HepG2 (cell line): ENCODE measurements at regions not wholly inside any gene's neighbourhood (a gene's known extent, or its start where the extent isn't known, plus 50 kb on each side); places are given as distances from the start of the nearest gene placed in this dataset.

Experiments used
- ATAC-seq: fragments of 200-7000 bp; cut with Tn5 transposase; 3 replicates; pipeline ENCODE4 v1.9.1; 2020; ENCODE audit warnings: mild to moderate bottlenecking, moderate library complexity
- BruUV-seq: library from RNA; stranded (reverse); fragments of 400-500 nt; replicated peaks from 2 replicates; lab custom pipeline; 2021; lab: Mats Ljungman, UMichigan
- CTCF ChIA-PET: fragments of 300-600 bp; formaldehyde crosslinking; extraction: SDS; loops from one replicate; lab custom pipeline; 2021; ENCODE audit warnings: low total read pairs, inconsistent platforms, low intra/inter-chr PET ratio; lab: Yijun Ruan, JAX
- POLR2A ChIA-PET: fragments of 350-600 bp; sonication (Branson Sonifier 250); formaldehyde crosslinking; loops from one replicate; lab custom pipeline; 2020; ENCODE audit warnings: antibody characterized with exemption, inconsistent platforms; lab: Yijun Ruan, JAX
- DNase-seq: peaks from one replicate; pipeline ENCODE4 v3.0.0-alpha.2; 2015; ENCODE audit warnings: low spot score
- FAIRE-seq: peaks from 3 replicates; lab custom pipeline; 2011; peaks lifted over from hg19 to GRCh38; lab: Jason Lieb, UNC
- H2AFZ ChIP-seq: one replicate; pipeline ENCODE4 v1.6.1; 2011; ENCODE audit warnings: low read length, inconsistent platforms
- H3K27ac ChIP-seq: fragments of 300-600 bp; 3 replicates; pipeline ENCODE4 v1.8.0; 2011; ENCODE audit warnings: mixed run types, mild to moderate bottlenecking, mixed read lengths, low read length, inconsistent platforms; ENCODE audit not compliant: insufficient read depth; ENCODE audit errors: extremely low read length
- H3K27me3 ChIP-seq, 2 experiments: fragments of 200-600 bp in 1 of 2; 2 replicates in 1 of 2; 3 replicates in 1 of 2; pipeline versions ENCODE4 v1.6.0 to v1.8.0; 2011; ENCODE audit warnings: low read length in 2 of 2, mild to moderate bottlenecking in 2 of 2, moderate library complexity in 2 of 2, inconsistent platforms in 1 of 2; ENCODE audit not compliant: insufficient read depth in 2 of 2, control insufficient read depth in 1 of 2
- H3K36me3 ChIP-seq, 2 experiments: fragments of 200-600 bp in 1 of 2; replicated peaks in 1 of 2; 2 replicates in 1 of 2; 3 replicates in 1 of 2; pipeline versions ENCODE4 v1.5.1 to v1.8.0; 2011; ENCODE audit warnings: low read length in 2 of 2, inconsistent platforms in 1 of 2; ENCODE audit not compliant: insufficient read depth in 2 of 2, control insufficient read depth in 1 of 2
- H3K4me1 ChIP-seq: 2 replicates; pipeline ENCODE4 v1.5.1; 2012; ENCODE audit warnings: low read length, inconsistent platforms; ENCODE audit not compliant: insufficient read depth
- H3K4me2 ChIP-seq: 2 replicates; pipeline ENCODE4 v1.6.0; 2011; ENCODE audit warnings: low read depth, low read length, inconsistent platforms
- H3K4me3 ChIP-seq, 3 experiments: fragments of 200-600 bp in 1 of 3; sonication (generic), shearing (Covaris generic) in 1 of 3; replicated peaks in 1 of 3; 2 replicates each; pipeline ENCODE4 v1.5.1; 2011 to 2016; ENCODE audit warnings: low read length in 3 of 3, inconsistent platforms in 2 of 3, low read depth in 2 of 3, mild to moderate bottlenecking in 2 of 3, control low read depth in 1 of 3, mixed read lengths in 1 of 3; ENCODE audit not compliant: insufficient read depth in 1 of 3
- H3K79me2 ChIP-seq: one replicate; pipeline ENCODE4 v1.6.1; 2011; ENCODE audit warnings: low read length, inconsistent platforms; ENCODE audit not compliant: insufficient read depth
- H3K9ac ChIP-seq: 2 replicates; pipeline ENCODE4 v1.6.0; 2011; ENCODE audit warnings: mild to moderate bottlenecking, low read depth, low read length, inconsistent platforms; ENCODE audit not compliant: insufficient read depth
- H3K9me3 ChIP-seq: 2 replicates; pipeline ENCODE4 v1.5.1; 2012; ENCODE audit warnings: mild to moderate bottlenecking, low read length
- H4K20me1 ChIP-seq: 2 replicates; pipeline ENCODE4 v1.6.0; 2011; ENCODE audit warnings: inconsistent platforms, mild to moderate bottlenecking, low read length, moderate library complexity; ENCODE audit not compliant: insufficient read depth
- ATF7 ChIP-seq, 2 experiments: fragments of 450-650 bp in 1 of 2; sonication (generic) in 1 of 2; formaldehyde crosslinking in 1 of 2; IDR thresholded peaks; 2 replicates each; pipeline versions ENCODE4 v1.4.0 to v1.6.1; 2016 to 2020; ENCODE audit warnings: antibody characterized with exemption in 1 of 2, mild to moderate bottlenecking in 1 of 2, missing genetic modification reagents in 1 of 2
- ATRX ChIP-seq: sonication (generic); formaldehyde crosslinking; IDR thresholded peaks from 2 replicates; pipeline ENCODE4 v1.4.0; 2020; ENCODE audit warnings: missing genetic modification reagents, borderline replicate concordance
- CCDC6 ChIP-seq: sonication (generic); formaldehyde crosslinking; IDR thresholded peaks from 2 replicates; pipeline ENCODE4 v1.8.1; 2022; ENCODE audit warnings: mild to moderate bottlenecking, missing genetic modification reagents, moderate library complexity
- FIP1L1 ChIP-seq: fragments of 200-400 bp; formaldehyde crosslinking; IDR thresholded peaks from 2 replicates; pipeline ENCODE4 v1.6.1; 2018; ENCODE audit warnings: low read depth, mild to moderate bottlenecking, low read length, moderate library complexity, borderline replicate concordance; ENCODE audit not compliant: insufficient read depth
- MED1 ChIP-seq: sonication (generic); formaldehyde crosslinking; IDR thresholded peaks from 2 replicates; pipeline ENCODE4 v1.4.0; 2020; ENCODE audit warnings: missing genetic modification reagents
- MTF1 ChIP-seq: sonication (generic); formaldehyde crosslinking; IDR thresholded peaks from 2 replicates; pipeline ENCODE4 v1.5.0; 2020; ENCODE audit warnings: missing genetic modification reagents
- PAX8 ChIP-seq: sonication (generic); formaldehyde crosslinking; IDR thresholded peaks from 2 replicates; pipeline ENCODE4 v1.8.0; 2022; ENCODE audit warnings: mild to moderate bottlenecking, missing genetic modification reagents, borderline replicate concordance
- PPARG ChIP-seq: conservative IDR thresholded peaks from 2 replicates; pipeline ENCODE4 v1.6.1; 2016; ENCODE audit warnings: missing biosample characterization, missing genetic modification reagents
- PRDM4 ChIP-seq: sonication (generic); formaldehyde crosslinking; IDR thresholded peaks from 2 replicates; pipeline ENCODE4 v1.9.0; 2021; ENCODE audit warnings: missing genetic modification reagents, borderline replicate concordance
- RXRB ChIP-seq: IDR thresholded peaks from 2 replicates; pipeline ENCODE4 v1.6.1; 2016; ENCODE audit warnings: borderline replicate concordance, missing genetic modification reagents, missing compliant biosample characterization
- TARDBP ChIP-seq: sonication (generic); formaldehyde crosslinking; IDR thresholded peaks from 2 replicates; pipeline ENCODE4 v1.8.0; 2022; ENCODE audit warnings: mild to moderate bottlenecking, missing genetic modification reagents
- WIZ ChIP-seq: sonication (generic); formaldehyde crosslinking; IDR thresholded peaks from 2 replicates; pipeline ENCODE4 v1.5.1; 2020; ENCODE audit warnings: mild to moderate bottlenecking, missing genetic modification reagents
- ZBTB3 ChIP-seq: sonication (generic); formaldehyde crosslinking; IDR thresholded peaks from 2 replicates; pipeline ENCODE4 v1.4.0; 2020; ENCODE audit warnings: low read depth, mild to moderate bottlenecking, moderate library complexity, missing genetic modification reagents, borderline replicate concordance
- ZKSCAN8 ChIP-seq: IDR thresholded peaks from 2 replicates; pipeline ENCODE4 v1.6.1; 2016; ENCODE audit warnings: borderline replicate concordance, missing genetic modification reagents, missing compliant biosample characterization
- ZNF652 ChIP-seq: IDR thresholded peaks from 2 replicates; pipeline ENCODE4 v1.6.1; 2016; ENCODE audit warnings: low read depth, borderline replicate concordance
- ZNF749 ChIP-seq: sonication (generic); formaldehyde crosslinking; IDR thresholded peaks from 2 replicates; pipeline ENCODE4 v1.8.0; 2022; ENCODE audit warnings: mild to moderate bottlenecking, missing genetic modification reagents, moderate library complexity, borderline replicate concordance
- WGBS: methylation state at CpG from one replicate; pipeline ENCODE4 v1.1.6; 2017; ENCODE audit warnings: low lambda C conversion rate; 5-methylcytosine and 5-hydroxymethylcytosine counted together
- in situ Hi-C: cut with HindIII; loops from 2 replicates; pipeline ENCODE4 v1.10.0; 2017; ENCODE audit warnings: low pct_unique_long_range_greater_than_20kb; ENCODE audit not compliant: extremely low pct_ligation_motif_present
- intact Hi-C: fragments of 100-400 bp; cut with micrococcal nuclease; formaldehyde crosslinking; loops from one replicate; pipeline ENCODE4 v1.10.0; 2022; ENCODE audit not compliant: unreplicated experiment
- TF ChIP-seq, protein P1 (sequence below): sonication (generic); formaldehyde crosslinking; IDR thresholded peaks from 2 replicates; pipeline ENCODE4 v1.4.0; 2020; ENCODE audit warnings: missing genetic modification reagents; ENCODE audit errors: not compliant biosample characterization
- TF ChIP-seq, protein P2 (sequence below): sonication (generic); formaldehyde crosslinking; IDR thresholded peaks from 2 replicates; pipeline ENCODE4 v1.8.0; 2022; ENCODE audit warnings: mild to moderate bottlenecking, missing genetic modification reagents, borderline replicate concordance
- TF ChIP-seq, protein P3 (sequence below): sonication (generic); formaldehyde crosslinking; conservative IDR thresholded peaks from 2 replicates; pipeline ENCODE4 v1.8.0; 2022; ENCODE audit warnings: low read depth, missing genetic modification reagents

- Histone ChIP-seq H3K4me3 (no peak overlapping the region), H3K36me3 (no peaks in the 10 kb centered on the region), H3K4me2 (no peak overlapping the region; the same call in 1 of the 2 replicates), H3K27me3 (peaks cover 3 to 16% of the 10 kb centered on the region in 2 experiments; a peak in 3 of 5 replicates), H3K9ac (no peak overlapping the region), H3K9me3 (no peaks in the 10 kb centered on the region), H3K27ac (no peak overlapping the region), H4K20me1 (no peaks in the 10 kb centered on the region), H2AFZ (no peak overlapping the region), H3K79me2 (no peaks in the 10 kb centered on the region), H3K4me1 (peaks cover 12% of the 10 kb centered on the region)
- WGBS, result 63% methylated on average over 6 of the region's 6 CpGs
- FAIRE-seq, result no peak
- CTCF ChIA-PET, result no interaction called here
- no TSS peak for BruUV-seq
- DNase-seq, result no peak
- TF ChIP-seq FIP1L1 (no peak), ATRX (no peak), WIZ (CRISPR knock-in tag) (no peak), CCDC6 (CRISPR knock-in tag) (no peak), PRDM4 (CRISPR knock-in tag) (no peak), MED1 (CRISPR knock-in tag) (no peak), PPARG (CRISPR knock-in tag) (no peak), ZNF652 (CRISPR knock-in tag) (no peak), PAX8 (no peak), RXRB (CRISPR knock-in tag) (no peak), TARDBP (CRISPR knock-in tag) (no peak), ZNF749 (CRISPR knock-in tag) (no peak), ZKSCAN8 (CRISPR knock-in tag) (no peak), ATF7 (IDR thresholded peaks at IDR 0.05) (no peak), ATF7 (CRISPR knock-in tag; IDR thresholded peaks at IDR 0.05) (no peak), MTF1 (CRISPR knock-in tag) (no peak), ZBTB3 (CRISPR knock-in tag) (no peak)
- TF ChIP-seq, protein P1, sequence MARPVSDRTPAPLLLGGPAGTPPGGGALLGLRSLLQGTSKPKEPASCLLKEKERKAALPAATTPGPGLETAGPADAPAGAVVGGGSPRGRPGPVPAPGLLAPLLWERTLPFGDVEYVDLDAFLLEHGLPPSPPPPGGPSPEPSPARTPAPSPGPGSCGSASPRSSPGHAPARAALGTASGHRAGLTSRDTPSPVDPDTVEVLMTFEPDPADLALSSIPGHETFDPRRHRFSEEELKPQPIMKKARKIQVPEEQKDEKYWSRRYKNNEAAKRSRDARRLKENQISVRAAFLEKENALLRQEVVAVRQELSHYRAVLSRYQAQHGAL (CRISPR knock-in tag), result no peak
- TF ChIP-seq, protein P2, sequence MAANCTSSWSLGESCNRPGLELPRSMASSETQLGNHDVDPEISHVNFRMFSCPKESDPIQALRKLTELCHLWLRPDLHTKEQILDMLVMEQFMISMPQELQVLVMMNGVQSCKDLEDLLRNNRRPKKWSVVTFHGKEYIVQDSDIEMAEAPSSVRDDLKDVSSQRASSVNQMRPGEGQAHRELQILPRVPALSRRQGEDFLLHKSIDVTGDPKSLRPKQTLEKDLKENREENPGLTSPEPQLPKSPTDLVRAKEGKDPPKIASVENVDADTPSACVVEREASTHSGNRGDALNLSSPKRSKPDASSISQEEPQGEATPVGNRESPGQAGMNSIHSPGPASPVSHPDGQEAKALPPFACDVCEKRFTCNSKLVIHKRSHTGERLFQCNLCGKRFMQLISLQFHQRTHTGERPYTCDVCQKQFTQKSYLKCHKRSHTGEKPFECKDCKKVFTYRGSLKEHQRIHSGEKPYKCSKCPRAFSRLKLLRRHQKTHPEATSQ (CRISPR knock-in tag), result no peak
- TF ChIP-seq, protein P3, sequence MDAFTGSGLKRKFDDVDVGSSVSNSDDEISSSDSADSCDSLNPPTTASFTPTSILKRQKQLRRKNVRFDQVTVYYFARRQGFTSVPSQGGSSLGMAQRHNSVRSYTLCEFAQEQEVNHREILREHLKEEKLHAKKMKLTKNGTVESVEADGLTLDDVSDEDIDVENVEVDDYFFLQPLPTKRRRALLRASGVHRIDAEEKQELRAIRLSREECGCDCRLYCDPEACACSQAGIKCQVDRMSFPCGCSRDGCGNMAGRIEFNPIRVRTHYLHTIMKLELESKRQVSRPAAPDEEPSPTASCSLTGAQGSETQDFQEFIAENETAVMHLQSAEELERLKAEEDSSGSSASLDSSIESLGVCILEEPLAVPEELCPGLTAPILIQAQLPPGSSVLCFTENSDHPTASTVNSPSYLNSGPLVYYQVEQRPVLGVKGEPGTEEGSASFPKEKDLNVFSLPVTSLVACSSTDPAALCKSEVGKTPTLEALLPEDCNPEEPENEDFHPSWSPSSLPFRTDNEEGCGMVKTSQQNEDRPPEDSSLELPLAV, result no peak
- POLR2A ChIA-PET, result no interaction called here
- ATAC-seq, result no peak
- in situ Hi-C loops (no loop called here), intact Hi-C loops (no loop called here)
Observed at GRCh38 chr13:21759911-21760310, 89.0 kb downstream of the FGF9 start.
